HG03558 (cell line): ENCODE measurements at regions not wholly inside any gene's neighbourhood (a gene's known extent, or its start where the extent isn't known, plus 50 kb on each side); places are given as distances from the start of the nearest gene placed in this dataset.

Experiments used
- ATAC-seq: cut with Tn5 transposase; IDR thresholded peaks from one replicate; pipeline ENCODE4 v1.9.1; 2021; ENCODE audit warnings: moderate number of reproducible peaks; ENCODE audit not compliant: unreplicated experiment; ENCODE audit errors: extremely low read depth

- ATAC-seq: no peak
These were observed 234.2 kb downstream of the BRD1 start for GRCh38 chr22:49593509-49593908.

- no peak for ATAC-seq
These were observed 234.7 kb downstream of the BRD1 start for GRCh38 chr22:49592780-49593501.

GRCh38 chr22:49590851-49591445, 236.7 kb downstream of the BRD1 start:
- no peak for ATAC-seq

- ATAC-seq: no peak
These were observed 237.3 kb downstream of the BRD1 start for GRCh38 chr22:49590381-49590780.

- no peak for ATAC-seq
These were observed 237.9 kb downstream of the BRD1 start for GRCh38 chr22:49589811-49590210.

GRCh38 chr22:49589301-49589700, 238.4 kb downstream of the BRD1 start:
- no peak for ATAC-seq

GRCh38 chr22:49588739-49589138, 238.9 kb downstream of the BRD1 start:
- no peak for ATAC-seq

- no peak for ATAC-seq
These were observed 239.7 kb downstream of the BRD1 start for GRCh38 chr22:49587987-49588386.

- ATAC-seq: no peak
These were observed 240.3 kb downstream of the BRD1 start for GRCh38 chr22:49587421-49587820.

- no peak for ATAC-seq
These were observed 240.8 kb downstream of the BRD1 start for GRCh38 chr22:49586873-49587272.

- ATAC-seq: no peak
These were observed 241.4 kb downstream of the BRD1 start for GRCh38 chr22:49586244-49586748.

GRCh38 chr22:49585461-49586243, 242.0 kb downstream of the BRD1 start:
- ATAC-seq: no peak

- no peak for ATAC-seq
These were observed 243.7 kb downstream of the BRD1 start for GRCh38 chr22:49583886-49584505.

GRCh38 chr22:49583341-49583740, 244.3 kb downstream of the BRD1 start:
- no peak for ATAC-seq

GRCh38 chr22:49582678-49583077, 245.0 kb downstream of the BRD1 start:
- no peak for ATAC-seq

- no peak for ATAC-seq
These were observed 245.5 kb downstream of the BRD1 start for GRCh38 chr22:49582181-49582580.

- no peak for ATAC-seq
These were observed 247.6 kb downstream of the BRD1 start for GRCh38 chr22:49580024-49580423.

GRCh38 chr22:49577168-49578060, 250.3 kb downstream of the BRD1 start:
- no peak for ATAC-seq

- no peak for ATAC-seq
These were observed 251.2 kb downstream of the BRD1 start for GRCh38 chr22:49576241-49577141.
